ENCODE measurements at regions not wholly inside any gene's neighbourhood (a gene's known extent, or its start where the extent isn't known, plus 50 kb on each side); places are given as distances from the start of the nearest gene placed in this dataset.

GRCh38 chr1:166700696-166701095 is 138.6 kb upstream of the POGK start:
- ATAC-seq = no peak
- TF ChIP-seq ZNF70 (CRISPR knock-in tag; IDR thresholded peaks at IDR 0.05) (no peak), POU6F1 (CRISPR knock-in tag; IDR thresholded peaks at IDR 0.05; ENCODE audit: borderline replicate concordance, low read depth) (no peak), PATZ1 (CRISPR knock-in tag; IDR thresholded peaks at IDR 0.05; ENCODE audit: borderline replicate concordance) (no peak), ISL1 (CRISPR knock-in tag; IDR thresholded peaks at IDR 0.05) (no peak), ZC3H10 (CRISPR knock-in tag; IDR thresholded peaks at IDR 0.05) (no peak), BACH2 (CRISPR knock-in tag; IDR thresholded peaks at IDR 0.05; ENCODE audit: borderline replicate concordance) (no peak), TOX (CRISPR knock-in tag; IDR thresholded peaks at IDR 0.05; ENCODE audit: borderline replicate concordance) (no peak), CSRNP3 (CRISPR knock-in tag; IDR thresholded peaks at IDR 0.05) (no peak), OSR1 (CRISPR knock-in tag; IDR thresholded peaks at IDR 0.05) (no peak), ARNTL (CRISPR knock-in tag; IDR thresholded peaks at IDR 0.05; ENCODE audit: borderline replicate concordance, low read depth) (no peak), ZNF8 (CRISPR knock-in tag; IDR thresholded peaks at IDR 0.05) (no peak), CSDC2 (CRISPR knock-in tag; IDR thresholded peaks at IDR 0.05) (no peak), ESRRG (CRISPR knock-in tag; IDR thresholded peaks at IDR 0.05) (no peak), ZFP3 (CRISPR knock-in tag; IDR thresholded peaks at IDR 0.05) (no peak)

GRCh38 chr1:166701603-166702100 is 137.6 kb upstream of the POGK start:
- no peak for ATAC-seq
- no peak for TF ChIP-seq ZC3H10 (CRISPR knock-in tag; IDR thresholded peaks at IDR 0.05)
- TF ChIP-seq BACH2 (CRISPR knock-in tag; IDR thresholded peaks at IDR 0.05; ENCODE audit: borderline replicate concordance) = no peak
- TF ChIP-seq ARNTL (CRISPR knock-in tag; IDR thresholded peaks at IDR 0.05; ENCODE audit: borderline replicate concordance, low read depth) = no peak
- no peak for TF ChIP-seq ZNF70 (CRISPR knock-in tag; IDR thresholded peaks at IDR 0.05)
- no peak for TF ChIP-seq ZFP30 (CRISPR knock-in tag; IDR thresholded peaks at IDR 0.05)
- TF ChIP-seq TCF4 (CRISPR knock-in tag; IDR thresholded peaks at IDR 0.05; ENCODE audit: borderline replicate concordance) = no peak
- no peak for TF ChIP-seq SNAI2 (CRISPR knock-in tag; IDR thresholded peaks at IDR 0.05)
- TF ChIP-seq ZFP3 (CRISPR knock-in tag; IDR thresholded peaks at IDR 0.05) = no peak
- no peak for TF ChIP-seq ZNF8 (CRISPR knock-in tag; IDR thresholded peaks at IDR 0.05)
- TF ChIP-seq ISL1 (CRISPR knock-in tag; IDR thresholded peaks at IDR 0.05) = no peak

- no peak for ATAC-seq
- TF ChIP-seq BACH2 (CRISPR knock-in tag; IDR thresholded peaks at IDR 0.05; ENCODE audit: borderline replicate concordance) = no peak
- no peak for TF ChIP-seq TCF4 (CRISPR knock-in tag; IDR thresholded peaks at IDR 0.05; ENCODE audit: borderline replicate concordance)
- no peak for TF ChIP-seq POU6F1 (CRISPR knock-in tag; IDR thresholded peaks at IDR 0.05; ENCODE audit: borderline replicate concordance, low read depth)
- no peak for TF ChIP-seq ZNF565 (CRISPR knock-in tag; conservative IDR thresholded peaks at IDR 0.05; ENCODE audit: low read depth)
- TF ChIP-seq CREB5 (CRISPR knock-in tag; IDR thresholded peaks at IDR 0.05; ENCODE audit: low read depth) = no peak
- TF ChIP-seq PPARA (CRISPR knock-in tag; IDR thresholded peaks at IDR 0.05; ENCODE audit: borderline replicate concordance) = no peak
- TF ChIP-seq CSDC2 (CRISPR knock-in tag; IDR thresholded peaks at IDR 0.05) = no peak
- TF ChIP-seq ISL1 (CRISPR knock-in tag; IDR thresholded peaks at IDR 0.05) = no peak
- no peak for TF ChIP-seq ESRRG (CRISPR knock-in tag; IDR thresholded peaks at IDR 0.05)
- TF ChIP-seq ZFP3 (CRISPR knock-in tag; IDR thresholded peaks at IDR 0.05) = no peak
These were observed 136.1 kb upstream of the POGK start for GRCh38 chr1:166703141-166703540.

Data from SK-N-SH treated with all-trans-retinoic acid at 6 μM for 48 hours (cell line).